ENCODE measurements at regions not wholly inside any gene's neighbourhood (a gene's known extent, or its start where the extent isn't known, plus 50 kb on each side); places are given as distances from the start of the nearest gene placed in this dataset.

- Histone ChIP-seq H3K9me3 (no peaks in the 10 kb centered on the region), H3K36me3 (no peaks in the 10 kb centered on the region), H3K4me3 (no peak overlapping the region), H3K27me3 (no peaks in the 10 kb centered on the region), H3K27ac (no peak overlapping the region), H3K4me1 (no peaks in the 10 kb centered on the region)
- 88% methylated on average over 6 of the region's 6 CpGs for WGBS, 2 donors
- DNase-seq = no peak
- TF ChIP-seq EP300 (IDR thresholded peaks at IDR 0.05) = no peak
- no peak for TF ChIP-seq CTCF (IDR thresholded peaks at IDR 0.05)
- no peak for TF ChIP-seq POLR2AphosphoS5 (IDR thresholded peaks at IDR 0.05)
- no peak for TF ChIP-seq POLR2A (IDR thresholded peaks at IDR 0.05)
- ATAC-seq (ENCODE audit: low FRiP score in 2 of 2) = no peak
Measured at GRCh38 chr18:55069497-55069896, 110.2 kb upstream of the CCDC68 start.

GRCh38 chr18:55064760-55065159 is 105.5 kb upstream of the CCDC68 start:
- ATAC-seq (ENCODE audit: low FRiP score in 2 of 2) (no peak), DNase-seq (no peak)
- Histone ChIP-seq H3K4me3 (no peak overlapping the region), H3K36me3 (no peaks in the 10 kb centered on the region), H3K27me3 (no peaks in the 10 kb centered on the region), H3K27ac (no peak overlapping the region), H3K9me3 (no peaks in the 10 kb centered on the region), H3K4me1 (no peaks in the 10 kb centered on the region)
- TF ChIP-seq EP300 (IDR thresholded peaks at IDR 0.05) = no peak
- TF ChIP-seq CTCF (IDR thresholded peaks at IDR 0.05) = no peak
- 86 to 90% methylated on average over 5 of the region's 5 CpGs for WGBS, 2 donors

- Histone ChIP-seq H3K9me3 (no peaks in the 10 kb centered on the region), H3K36me3 (no peaks in the 10 kb centered on the region), H3K27me3 (no peaks in the 10 kb centered on the region), H3K4me1 (no peaks in the 10 kb centered on the region), H3K27ac (no peak overlapping the region), H3K4me3 (no peak overlapping the region)
- TF ChIP-seq CTCF (IDR thresholded peaks at IDR 0.05) (no peak), EP300 (IDR thresholded peaks at IDR 0.05) (no peak), POLR2AphosphoS5 (IDR thresholded peaks at IDR 0.05) (no peak), POLR2A (IDR thresholded peaks at IDR 0.05) (no peak)
- ATAC-seq (ENCODE audit: low FRiP score in 2 of 2) (no peak), DNase-seq (no peak)
- WGBS, 2 donors = 82 to 90% methylated on average over 4 of the region's 4 CpGs
Measured at GRCh38 chr18:55064073-55064472, 104.8 kb upstream of the CCDC68 start.

GRCh38 chr18:55054021-55054990 is 95.0 kb upstream of the CCDC68 start:
- peak overlapping the region in 1 of 4 donors; percentile 17 for H3K4me3 ChIP-seq
- H3K27me3 ChIP-seq = no peaks in the 10 kb centered on the region
- H3K27ac ChIP-seq = peak overlapping the region in 1 of 4 donors; percentile 18
- TF ChIP-seq POLR2AphosphoS5 (IDR thresholded peaks at IDR 0.05) (no peak), CTCF (IDR thresholded peaks at IDR 0.05) (no peak), EP300 (IDR thresholded peaks at IDR 0.05) (no peak), POLR2A (IDR thresholded peaks at IDR 0.05) (no peak)
- DNase-seq (peak in 1 of 2 donors; percentile 22), ATAC-seq (ENCODE audit: low FRiP score in 2 of 2) (no peak)
- no peaks in the 10 kb centered on the region for H3K4me1 ChIP-seq
- 85% methylated on average over 24 of the region's 24 CpGs for WGBS, 2 donors
- no peaks in the 10 kb centered on the region for H3K36me3 ChIP-seq
- H3K9me3 ChIP-seq = no peaks in the 10 kb centered on the region

GRCh38 chr18:55048892-55049291 is 89.6 kb upstream of the CCDC68 start:
- H3K36me3 ChIP-seq = no peaks in the 10 kb centered on the region
- no peak overlapping the region for H3K4me3 ChIP-seq
- TF ChIP-seq POLR2A (IDR thresholded peaks at IDR 0.05) = no peak
- TF ChIP-seq EP300 (IDR thresholded peaks at IDR 0.05) = no peak
- no peak for TF ChIP-seq CTCF (IDR thresholded peaks at IDR 0.05)
- no peak for TF ChIP-seq POLR2AphosphoS5 (IDR thresholded peaks at IDR 0.05)
- H3K4me1 ChIP-seq = no peaks in the 10 kb centered on the region
- no peak for ATAC-seq (ENCODE audit: low FRiP score in 2 of 2)
- DNase-seq = no peak
- no peak overlapping the region for H3K27ac ChIP-seq
- no peaks in the 10 kb centered on the region for H3K9me3 ChIP-seq
- WGBS, 2 donors = 75 to 83% methylated on average over 3 of the region's 3 CpGs
- no peaks in the 10 kb centered on the region for H3K27me3 ChIP-seq
